ENCODE measurements at regions not wholly inside any gene's neighbourhood (a gene's known extent, or its start where the extent isn't known, plus 50 kb on each side); places are given as distances from the start of the nearest gene placed in this dataset.

DNA sequence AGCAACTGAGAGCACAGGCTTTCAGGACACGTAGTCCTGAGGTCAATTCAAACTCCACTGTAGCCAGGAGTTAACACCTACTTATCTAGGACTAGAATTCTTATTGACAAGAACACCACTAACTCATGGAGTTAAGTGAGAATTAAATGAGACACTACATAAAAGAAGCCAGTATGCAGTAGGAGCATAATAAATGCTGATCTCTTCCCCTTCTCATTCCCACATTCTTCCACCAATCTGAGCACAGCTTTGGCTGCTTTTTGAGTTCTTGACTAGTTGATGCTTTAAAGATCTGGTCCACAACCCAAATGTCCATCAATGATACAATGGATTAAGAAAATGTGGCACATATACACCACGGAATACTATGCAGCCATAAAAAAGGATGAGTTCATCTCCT, 55.2 kb downstream of the TTC32 start:
- CTCF ChIA-PET = no interaction called here
- H3K36me3 Mint-ChIP-seq = no peaks in the 10 kb centered on the region
- peaks cover 10% of the 10 kb centered on the region for H3K27me3 Mint-ChIP-seq
- H3K27ac Mint-ChIP-seq = no peak overlapping the region
- ATAC-seq = no peak
- DNase-seq = no peak
- H3K4me3 Mint-ChIP-seq = no peak overlapping the region
- H3K9me3 Mint-ChIP-seq (ENCODE audit: low read depth) = no peaks in the 10 kb centered on the region
- H3K4me1 Mint-ChIP-seq = no peaks in the 10 kb centered on the region

DNA sequence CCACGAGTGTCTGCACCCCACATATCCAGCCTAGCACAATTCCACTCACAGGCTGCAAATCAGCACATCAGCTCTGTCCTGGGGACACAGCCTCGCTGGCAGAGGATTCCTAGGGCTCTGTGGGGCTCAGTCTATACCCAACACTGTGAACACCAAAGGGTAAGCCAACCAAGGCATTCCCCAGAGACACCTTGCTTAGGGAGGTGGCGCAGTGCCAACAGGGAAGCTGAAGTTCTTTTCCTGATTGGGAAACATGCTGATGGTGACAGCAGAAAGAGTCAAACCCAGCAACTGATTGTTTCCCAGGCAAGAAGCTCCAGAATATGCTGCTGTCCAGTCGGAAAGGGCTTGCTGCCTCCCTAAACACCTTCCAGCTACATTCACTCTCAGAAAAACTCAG, 55.8 kb downstream of the TTC32 start:
- no peaks in the 10 kb centered on the region for H3K36me3 Mint-ChIP-seq
- no peaks in the 10 kb centered on the region for H3K9me3 Mint-ChIP-seq (ENCODE audit: low read depth)
- H3K4me3 Mint-ChIP-seq = no peak overlapping the region
- DNase-seq (peak; percentile 27), ATAC-seq (no peak)
- CTCF ChIA-PET = no interaction called here
- no peaks in the 10 kb centered on the region for H3K4me1 Mint-ChIP-seq
- H3K27ac Mint-ChIP-seq = no peak overlapping the region
- H3K27me3 Mint-ChIP-seq = peaks cover 12% of the 10 kb centered on the region

DNA sequence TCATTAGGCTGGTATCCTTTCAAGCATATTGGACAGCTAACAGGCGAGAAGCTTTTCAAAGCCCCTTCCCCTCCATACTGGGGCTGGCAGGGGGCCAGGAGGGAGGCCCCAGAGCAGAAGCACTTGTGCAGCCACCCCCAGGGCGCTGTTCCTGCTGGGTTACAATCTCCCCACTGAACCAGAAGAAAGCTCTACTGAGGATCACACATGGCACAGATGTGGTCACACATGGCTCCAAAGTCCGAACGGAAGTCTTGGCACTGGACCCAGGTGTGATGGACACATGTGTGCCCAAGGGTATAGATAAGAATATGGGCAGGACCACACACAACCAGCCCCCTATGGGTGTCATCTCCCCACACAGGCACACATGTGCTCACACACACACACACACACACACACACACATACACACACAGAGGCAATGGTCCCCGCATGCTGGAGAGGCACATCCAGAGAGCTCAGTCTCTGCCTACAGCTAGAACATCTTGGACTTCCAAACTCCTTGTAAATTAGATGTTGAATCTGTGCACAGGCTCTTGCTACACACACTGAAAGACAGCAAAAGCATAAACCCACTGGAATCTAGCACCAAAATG, 56.4 kb downstream of the TTC32 start:
- no peak overlapping the region for H3K4me3 Mint-ChIP-seq
- no peaks in the 10 kb centered on the region for H3K9me3 Mint-ChIP-seq (ENCODE audit: low read depth)
- ATAC-seq = no peak
- peaks cover 12% of the 10 kb centered on the region for H3K27me3 Mint-ChIP-seq
- H3K36me3 Mint-ChIP-seq = no peaks in the 10 kb centered on the region
- no peaks in the 10 kb centered on the region for H3K4me1 Mint-ChIP-seq
- CTCF ChIA-PET = interaction anchor here (2.5 kb wide), 1 partner anchor 17 kb away, joined by 6 read pairs; no protein-coding TSS in a partner anchor
- no peak overlapping the region for H3K27ac Mint-ChIP-seq
- peak; percentile 8 for DNase-seq

DNA sequence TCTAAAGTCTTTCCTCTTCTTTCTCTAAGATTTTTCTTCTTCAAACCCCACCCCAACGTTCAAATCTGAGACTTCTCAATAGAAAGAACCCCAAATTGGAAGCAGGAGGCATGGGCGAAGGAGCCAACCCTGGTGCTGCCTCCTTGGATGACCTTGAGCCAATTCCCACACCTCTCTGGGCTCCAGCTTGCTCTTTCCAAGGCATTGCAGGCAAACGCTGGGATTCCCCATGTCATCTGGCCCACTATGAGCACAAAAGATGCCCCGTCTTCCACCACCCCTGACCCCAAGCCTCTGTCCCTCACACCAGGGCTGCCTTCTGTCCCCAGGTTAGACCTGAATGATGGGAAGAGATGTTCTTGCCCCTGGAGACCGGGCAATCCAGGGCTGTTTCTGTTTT, 57.0 kb downstream of the TTC32 start:
- Mint-ChIP-seq H3K27me3 (peaks cover 15% of the 10 kb centered on the region), H3K9me3 (ENCODE audit: low read depth) (no peaks in the 10 kb centered on the region), H3K4me1 (peaks cover 3% of the 10 kb centered on the region), H3K27ac (no peak overlapping the region), H3K36me3 (no peaks in the 10 kb centered on the region), H3K4me3 (no peak overlapping the region)
- DNase-seq = peak; percentile 0
- no peak for ATAC-seq
- CTCF ChIA-PET = interaction anchor here (2.5 kb wide), 1 partner anchor 18 kb away, joined by 6 read pairs; no protein-coding TSS in a partner anchor

DNA sequence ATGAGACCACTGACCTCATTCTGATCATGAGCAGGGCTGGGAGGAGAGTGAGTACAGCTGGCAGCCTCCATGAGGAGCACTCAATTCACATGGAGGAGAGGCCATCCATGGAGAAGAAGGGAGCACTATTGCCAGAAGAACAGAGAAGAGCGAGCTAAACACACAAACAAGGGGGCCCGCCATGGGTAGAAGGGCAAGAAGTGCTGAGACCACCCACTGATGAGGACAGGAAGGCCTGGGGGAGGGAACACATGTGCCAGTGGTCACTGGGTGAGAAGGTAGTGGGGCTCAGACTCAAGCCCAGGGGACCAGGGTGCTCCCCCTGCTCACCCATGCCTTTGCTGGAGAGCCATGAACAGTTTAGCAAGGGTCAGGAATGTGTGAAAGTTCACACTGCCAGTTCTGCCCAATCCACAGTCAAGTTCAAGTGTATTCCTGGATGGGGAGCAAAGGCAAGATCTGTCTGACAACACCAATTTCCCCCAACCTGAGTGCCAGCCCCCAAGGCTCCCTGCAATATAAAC, 57.7 kb downstream of the TTC32 start:
- DNase-seq = peak; percentile 8
- H3K36me3 Mint-ChIP-seq = no peaks in the 10 kb centered on the region
- H3K4me1 Mint-ChIP-seq = peaks cover 8% of the 10 kb centered on the region
- H3K27me3 Mint-ChIP-seq = peaks cover 22% of the 10 kb centered on the region
- ATAC-seq = no peak
- no peak overlapping the region for H3K4me3 Mint-ChIP-seq
- no peaks in the 10 kb centered on the region for H3K9me3 Mint-ChIP-seq (ENCODE audit: low read depth)
- H3K27ac Mint-ChIP-seq = no peak overlapping the region
- CTCF ChIA-PET = interaction anchor here (2.5 kb wide), 1 partner anchor 19 kb away, joined by 6 read pairs; no protein-coding TSS in a partner anchor

DNA sequence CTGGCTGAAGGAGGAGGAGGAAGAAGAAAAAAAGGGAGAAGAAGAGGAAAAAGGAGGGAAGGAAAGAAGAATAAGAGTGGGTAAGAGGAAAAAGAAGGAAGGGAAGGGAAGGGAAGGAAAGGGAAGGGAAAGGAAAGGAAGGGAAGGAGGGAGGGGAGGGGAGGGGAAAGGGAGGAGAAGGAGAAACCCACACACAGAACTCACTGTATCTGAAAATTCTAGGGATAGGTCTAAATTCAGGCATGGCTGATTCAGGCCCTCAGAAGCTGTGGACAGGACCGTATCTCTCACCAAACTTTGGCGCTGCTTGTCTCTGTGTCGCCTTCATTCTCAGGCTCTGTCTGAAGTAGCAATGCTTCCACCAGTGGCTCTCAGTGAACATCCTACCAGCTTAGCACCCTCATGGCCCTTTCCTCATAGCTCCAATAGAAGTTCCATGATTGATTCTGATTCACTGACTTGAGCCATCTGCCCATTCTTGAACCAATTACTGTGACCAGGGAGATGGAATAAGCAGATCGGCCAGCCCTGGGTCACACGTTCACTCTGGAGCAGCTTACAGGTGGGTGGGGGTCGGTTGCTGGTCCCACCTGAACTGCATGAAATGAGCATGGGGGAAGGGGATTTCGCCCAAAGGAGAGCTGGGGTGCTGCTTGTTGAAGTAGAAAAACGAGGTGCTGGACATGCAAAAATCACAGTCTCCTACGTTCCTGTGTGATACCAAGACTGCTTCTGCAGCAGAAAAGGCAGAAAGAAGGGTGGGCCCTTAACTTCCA, 59.7 kb downstream of the TTC32 start:
- Mint-ChIP-seq H3K9me3 (ENCODE audit: low read depth) (no peaks in the 10 kb centered on the region), H3K27ac (no peak overlapping the region), H3K4me1 (peaks cover 8% of the 10 kb centered on the region), H3K27me3 (peaks cover 41% of the 10 kb centered on the region), H3K36me3 (no peaks in the 10 kb centered on the region), H3K4me3 (no peak overlapping the region)
- CTCF ChIA-PET = no interaction called here
- peak; percentile 33 for DNase-seq
- no peak for ATAC-seq

DNA sequence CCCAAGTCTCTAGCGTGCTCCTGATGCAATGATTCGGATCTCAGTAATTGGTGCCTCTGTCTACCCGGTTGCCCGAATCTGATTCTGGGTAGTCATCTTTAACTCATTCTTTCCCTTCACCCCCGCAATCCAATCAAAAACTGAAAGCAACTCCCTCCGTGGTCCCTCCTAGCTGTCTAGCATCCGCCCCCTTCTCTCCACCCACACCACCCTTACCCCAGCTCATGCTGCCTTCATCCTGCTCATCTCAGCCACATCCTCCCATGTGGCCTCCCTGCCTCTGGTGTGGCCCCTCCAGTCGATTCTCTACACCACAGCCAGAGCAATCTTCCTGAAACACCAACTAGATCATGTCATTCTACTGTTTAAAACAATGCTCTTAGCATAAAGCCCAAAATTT, 62.3 kb downstream of the TTC32 start:
- Mint-ChIP-seq H3K9me3 (ENCODE audit: low read depth) (no peaks in the 10 kb centered on the region), H3K36me3 (no peaks in the 10 kb centered on the region), H3K4me1 (peaks cover 8% of the 10 kb centered on the region), H3K27ac (no peak overlapping the region), H3K4me3 (no peak overlapping the region), H3K27me3 (peaks cover 50% of the 10 kb centered on the region)
- ATAC-seq = peak; percentile 45
- CTCF ChIA-PET = no interaction called here
- peak; percentile 51 for DNase-seq

DNA sequence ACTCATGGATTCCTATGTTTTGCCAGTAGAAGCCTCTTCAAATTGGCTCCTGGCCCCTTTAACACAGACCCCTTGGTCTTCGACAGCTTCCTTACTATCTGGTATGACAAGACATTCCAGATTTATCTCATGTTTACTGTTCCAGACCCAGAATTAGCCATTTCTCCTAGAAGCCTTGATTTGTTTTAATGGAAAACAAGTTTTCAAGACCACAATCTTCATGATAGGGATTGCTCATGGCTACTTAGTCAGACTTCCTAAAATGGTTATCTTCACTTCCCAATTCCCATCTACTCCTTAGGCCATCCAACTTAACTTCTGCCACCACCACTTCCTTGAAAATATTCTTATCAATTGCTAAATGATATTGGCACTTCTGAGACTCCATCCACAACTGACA, 63.2 kb downstream of the TTC32 start:
- CTCF ChIA-PET = no interaction called here
- H3K27ac Mint-ChIP-seq = no peak overlapping the region
- H3K27me3 Mint-ChIP-seq = peaks cover 49% of the 10 kb centered on the region
- peaks cover 8% of the 10 kb centered on the region for H3K4me1 Mint-ChIP-seq
- no peak for DNase-seq
- ATAC-seq = no peak
- H3K9me3 Mint-ChIP-seq (ENCODE audit: low read depth) = no peaks in the 10 kb centered on the region
- no peaks in the 10 kb centered on the region for H3K36me3 Mint-ChIP-seq
- H3K4me3 Mint-ChIP-seq = no peak overlapping the region

DNA sequence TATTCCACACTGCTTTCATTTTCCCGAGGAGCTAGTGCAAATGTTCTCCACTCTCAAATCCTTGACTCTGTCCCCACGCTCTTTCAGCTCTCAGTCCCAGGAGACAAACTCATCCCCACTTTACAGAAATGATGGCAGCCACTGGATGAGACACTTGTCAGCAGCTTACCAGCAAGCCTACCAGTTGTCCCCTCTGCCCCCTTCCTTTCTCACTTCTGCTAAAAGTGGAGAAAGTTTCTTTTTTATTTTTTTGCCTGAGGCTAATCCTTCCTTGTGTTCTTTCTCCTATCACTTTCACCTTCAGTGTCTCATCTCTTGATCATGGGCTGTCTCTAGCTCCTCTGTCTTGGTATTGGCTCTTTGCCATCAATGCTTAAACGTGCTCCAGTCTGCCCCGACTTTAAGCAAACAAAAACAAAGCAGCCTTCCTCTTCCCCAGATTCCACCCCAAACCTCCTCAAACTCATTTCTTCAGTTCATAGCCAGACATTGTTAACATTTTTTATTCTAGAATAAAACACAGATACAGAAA, 64.5 kb downstream of the TTC32 start:
- DNase-seq (no peak), ATAC-seq (no peak)
- H3K4me3 Mint-ChIP-seq = no peak overlapping the region
- H3K36me3 Mint-ChIP-seq = no peaks in the 10 kb centered on the region
- H3K4me1 Mint-ChIP-seq = peaks cover 8% of the 10 kb centered on the region
- CTCF ChIA-PET = no interaction called here
- no peak overlapping the region for H3K27ac Mint-ChIP-seq
- H3K27me3 Mint-ChIP-seq = peaks cover 45% of the 10 kb centered on the region
- no peaks in the 10 kb centered on the region for H3K9me3 Mint-ChIP-seq (ENCODE audit: low read depth)

DNA sequence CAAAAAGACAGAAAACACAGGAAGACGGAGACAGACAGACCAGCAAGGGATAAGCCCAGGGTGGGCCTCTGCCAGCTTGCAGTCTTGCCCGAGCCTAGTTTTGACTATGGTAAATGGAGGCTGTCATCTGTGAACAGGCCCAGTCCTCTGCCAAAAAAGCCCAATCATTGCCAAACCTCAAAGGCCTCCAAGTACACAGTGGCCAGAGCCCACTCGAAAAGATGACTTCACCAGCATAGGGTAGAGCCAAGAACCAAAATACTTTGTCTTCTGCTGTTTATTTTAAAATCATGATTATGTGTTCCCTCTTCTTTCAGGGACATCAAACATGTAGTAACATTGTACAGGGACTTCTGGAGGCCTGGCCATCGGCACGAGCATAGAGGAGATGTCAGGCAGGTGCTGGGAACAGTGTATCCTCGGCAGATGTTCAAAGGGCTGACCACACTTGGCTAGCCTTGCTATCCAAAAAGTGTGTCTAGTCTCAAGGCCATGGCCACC, 66.0 kb downstream of the TTC32 start:
- H3K4me1 Mint-ChIP-seq = peaks cover 8% of the 10 kb centered on the region
- H3K36me3 Mint-ChIP-seq = no peaks in the 10 kb centered on the region
- no peaks in the 10 kb centered on the region for H3K9me3 Mint-ChIP-seq (ENCODE audit: low read depth)
- no peak for ATAC-seq
- peaks cover 40% of the 10 kb centered on the region for H3K27me3 Mint-ChIP-seq
- CTCF ChIA-PET = no interaction called here
- DNase-seq = no peak
- no peak overlapping the region for H3K4me3 Mint-ChIP-seq
- no peak overlapping the region for H3K27ac Mint-ChIP-seq

DNA sequence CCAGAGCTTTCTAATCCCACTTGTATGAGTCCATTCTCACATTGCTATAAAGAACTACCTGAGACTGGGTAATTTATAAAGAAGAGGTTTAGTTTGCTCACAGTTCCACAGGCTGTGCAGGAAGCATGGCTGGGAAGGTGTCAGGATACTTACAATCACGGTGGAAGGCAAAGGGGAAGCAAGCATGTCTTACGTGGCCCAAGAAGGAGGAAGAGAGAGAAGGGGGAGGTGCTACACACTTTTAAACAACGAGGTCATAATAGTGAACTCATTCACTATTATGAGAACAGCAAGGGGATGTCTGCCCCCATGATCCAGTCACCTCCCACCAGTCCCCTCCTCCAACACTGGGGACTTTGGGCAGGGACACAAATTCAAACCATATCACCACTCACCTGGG, 67.8 kb downstream of the TTC32 start:
- H3K4me3 Mint-ChIP-seq = no peak overlapping the region
- H3K36me3 Mint-ChIP-seq = no peaks in the 10 kb centered on the region
- no peak for ATAC-seq
- CTCF ChIA-PET = no interaction called here
- H3K9me3 Mint-ChIP-seq (ENCODE audit: low read depth) = no peaks in the 10 kb centered on the region
- no peak overlapping the region for H3K27ac Mint-ChIP-seq
- H3K27me3 Mint-ChIP-seq = peaks cover 33% of the 10 kb centered on the region
- H3K4me1 Mint-ChIP-seq = no peaks in the 10 kb centered on the region
- no peak for DNase-seq

DNA sequence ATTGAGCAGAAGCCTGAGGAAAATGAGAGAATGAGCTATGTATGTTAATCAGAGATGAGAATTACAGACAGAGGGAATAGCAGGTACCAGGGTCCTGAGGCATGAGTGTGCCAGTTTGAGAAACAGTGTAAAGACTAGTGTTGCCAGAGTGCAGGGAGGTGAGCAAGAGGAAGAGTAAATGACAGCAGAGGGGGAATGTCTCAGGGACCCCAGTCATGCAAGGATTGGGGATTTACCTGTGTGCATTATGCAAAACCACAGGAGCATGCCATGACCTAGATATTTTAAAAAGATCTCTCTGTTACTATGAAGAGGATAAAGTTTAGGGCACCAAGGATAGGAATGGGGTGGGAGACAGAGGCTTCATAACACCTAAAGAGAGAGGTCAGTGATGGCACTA, 72.1 kb downstream of the TTC32 start:
- no peaks in the 10 kb centered on the region for H3K4me1 Mint-ChIP-seq
- H3K27me3 Mint-ChIP-seq = peaks cover 26% of the 10 kb centered on the region
- no peak for DNase-seq
- CTCF ChIA-PET = no interaction called here
- H3K9me3 Mint-ChIP-seq (ENCODE audit: low read depth) = no peaks in the 10 kb centered on the region
- H3K27ac Mint-ChIP-seq = no peak overlapping the region
- no peak overlapping the region for H3K4me3 Mint-ChIP-seq
- H3K36me3 Mint-ChIP-seq = no peaks in the 10 kb centered on the region
- no peak for ATAC-seq

DNA sequence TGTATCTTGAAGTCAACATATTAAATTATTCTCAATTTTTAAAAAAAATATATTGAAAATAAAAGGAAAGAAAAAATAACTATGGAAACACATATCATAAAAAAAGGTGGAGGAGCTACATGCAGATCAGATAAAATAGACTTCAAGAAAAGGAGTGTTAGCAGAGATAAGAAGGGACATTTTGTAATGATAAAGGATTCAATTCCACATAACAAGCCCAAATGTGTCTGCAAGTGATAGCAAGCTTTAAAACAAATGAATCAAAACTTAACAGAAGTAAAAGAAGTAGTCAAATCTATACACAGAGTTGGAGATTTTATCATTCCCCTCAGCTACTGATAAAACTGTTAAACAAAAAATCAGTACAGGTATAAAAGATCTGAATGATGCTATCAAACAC, 74.9 kb downstream of the TTC32 start:
- CTCF ChIA-PET = no interaction called here

DNA sequence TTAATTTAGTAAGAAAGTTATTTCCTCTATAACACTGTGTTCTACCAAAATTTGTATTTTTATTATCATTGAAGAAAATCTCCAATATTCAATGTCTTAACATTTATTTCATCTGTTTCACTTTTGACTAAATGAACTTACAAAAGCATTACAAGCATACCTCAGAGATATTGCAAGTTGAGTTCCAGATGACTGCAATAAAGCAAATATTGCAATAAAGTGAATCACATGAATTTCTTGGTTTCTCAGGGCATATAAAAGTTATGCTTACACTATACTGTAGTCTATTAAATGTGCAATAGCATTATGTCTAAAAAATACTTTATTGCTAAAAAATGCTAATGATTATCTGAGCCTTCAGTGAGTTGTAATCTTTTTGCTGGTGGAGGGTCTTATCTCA, 78.3 kb downstream of the TTC32 start:
- H3K9me3 Mint-ChIP-seq (ENCODE audit: low read depth) = no peaks in the 10 kb centered on the region
- CTCF ChIA-PET = no interaction called here
- H3K36me3 Mint-ChIP-seq = no peaks in the 10 kb centered on the region
- DNase-seq (no peak), ATAC-seq (no peak)
- no peaks in the 10 kb centered on the region for H3K4me1 Mint-ChIP-seq
- peaks cover 38% of the 10 kb centered on the region for H3K27me3 Mint-ChIP-seq
- no peak overlapping the region for H3K4me3 Mint-ChIP-seq
- no peak overlapping the region for H3K27ac Mint-ChIP-seq

More for the DNA sequence above, 74.9 kb downstream of the TTC32 start:
- no peak overlapping the region for H3K4me3 Mint-ChIP-seq
- H3K9me3 Mint-ChIP-seq (ENCODE audit: low read depth) = no peaks in the 10 kb centered on the region
- no peak for ATAC-seq
- H3K36me3 Mint-ChIP-seq = no peaks in the 10 kb centered on the region
- H3K27me3 Mint-ChIP-seq = peaks cover 41% of the 10 kb centered on the region
- no peak for DNase-seq
- no peak overlapping the region for H3K27ac Mint-ChIP-seq
- no peaks in the 10 kb centered on the region for H3K4me1 Mint-ChIP-seq

Data from activated CD8-positive, alpha-beta memory T cell treated with anti-CD3 and anti-CD28 coated beads, Interleukin-2, amount 10 ng/mL, durations not matched to agents 7 days and 5 days (primary cell).